Epidermal melanocyte (primary cell): ENCODE measurements at regions not wholly inside any gene's neighbourhood (a gene's known extent, or its start where the extent isn't known, plus 50 kb on each side); places are given as distances from the start of the nearest gene placed in this dataset.
A peak's percentile ranks its signal among the peaks of the same experiment; 100 is the strongest.

Experiments
- DNase-seq: peaks from one replicate; pipeline ENCODE4 v3.0.0; 2011; ENCODE audit warnings: low spot score; ENCODE audit not compliant: insufficient read length

DNA sequence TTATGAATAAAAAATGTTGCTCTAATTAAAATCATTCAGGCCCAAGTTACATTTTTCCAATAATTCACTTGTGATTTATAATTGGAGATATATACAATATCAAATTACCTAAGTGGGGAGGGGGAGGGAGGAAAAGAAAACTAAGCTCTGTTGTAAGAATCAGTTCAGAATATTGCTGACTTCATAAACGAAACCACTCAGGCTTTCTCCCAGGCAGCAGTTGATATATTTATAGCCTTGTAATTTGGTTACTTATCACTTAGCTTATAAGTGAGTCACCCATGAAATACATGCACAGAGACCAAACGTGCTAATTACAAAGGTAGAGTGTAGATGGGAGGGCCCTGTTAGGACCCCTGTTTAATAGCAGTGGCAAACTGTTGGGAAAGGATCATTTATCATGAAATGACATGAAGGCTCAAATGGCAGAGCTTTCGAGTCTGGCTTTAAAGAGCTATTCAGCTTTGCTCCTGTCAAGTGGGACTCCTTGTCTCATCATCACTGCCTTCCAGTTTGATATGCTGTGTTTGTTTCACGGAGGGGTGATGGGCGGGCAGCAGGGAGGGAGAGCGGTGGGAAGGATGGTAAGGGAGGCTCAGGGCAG is 105.6 kb upstream of the PGRMC2 start:
- no peak for DNase-seq

DNA sequence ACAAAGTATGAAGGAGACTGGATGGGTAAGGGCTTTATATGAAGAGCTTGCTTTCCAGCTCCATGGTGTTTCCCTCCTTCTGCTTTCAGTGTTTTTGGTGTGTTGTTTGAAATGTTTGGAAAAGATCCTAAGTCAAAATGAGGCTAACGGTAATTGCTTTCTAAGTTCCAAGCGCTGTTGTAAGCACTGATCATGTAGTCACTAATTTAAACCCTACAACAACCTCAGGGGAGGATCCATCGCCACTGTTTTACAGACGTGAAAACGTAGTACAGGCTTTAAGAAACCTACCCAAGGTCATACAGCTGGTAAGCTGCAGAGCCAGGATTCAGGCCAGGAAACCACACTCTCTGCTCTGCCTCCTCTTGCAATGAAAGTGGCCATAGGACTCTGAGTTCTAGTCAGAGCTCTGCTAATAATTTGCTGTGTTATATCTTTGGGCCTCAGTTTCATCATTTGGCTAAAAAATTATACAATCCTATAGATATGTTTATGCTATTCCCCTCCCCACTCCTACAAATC is 102.9 kb upstream of the PGRMC2 start:
- no peak for DNase-seq

DNA sequence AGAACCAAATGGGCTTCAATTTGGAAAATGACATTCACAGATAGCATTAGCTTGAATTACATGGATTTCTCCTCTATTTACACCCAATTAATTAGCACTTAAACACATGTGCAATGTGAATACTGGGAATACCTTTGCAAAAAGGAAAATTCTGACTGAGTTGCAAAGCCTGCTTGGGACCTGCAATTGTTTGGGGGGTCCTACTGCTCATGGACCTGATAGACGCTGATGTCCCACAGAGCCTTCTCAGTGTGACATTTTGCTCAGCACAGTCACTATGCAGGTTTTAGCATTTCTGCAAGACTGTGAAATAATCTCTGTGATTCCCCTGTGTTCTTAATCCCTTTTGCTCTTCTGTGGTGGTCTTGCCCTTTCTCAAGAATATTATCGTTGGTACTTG is 101.2 kb upstream of the PGRMC2 start:
- no peak for DNase-seq

DNA sequence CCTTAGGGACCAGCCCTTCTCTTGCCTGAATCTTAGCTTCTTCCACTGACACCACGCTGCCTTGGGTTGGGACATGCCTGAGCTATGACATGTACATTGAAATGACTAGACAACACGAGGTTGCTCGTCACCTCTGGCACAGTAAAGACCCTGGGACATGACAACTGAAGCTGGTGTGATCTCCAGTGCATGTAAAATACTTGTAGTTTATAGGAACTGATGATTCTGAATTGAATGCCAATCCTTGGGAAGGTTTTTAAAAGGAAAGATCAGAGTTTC is 100.7 kb upstream of the PGRMC2 start:
- DNase-seq, result no peak

DNA sequence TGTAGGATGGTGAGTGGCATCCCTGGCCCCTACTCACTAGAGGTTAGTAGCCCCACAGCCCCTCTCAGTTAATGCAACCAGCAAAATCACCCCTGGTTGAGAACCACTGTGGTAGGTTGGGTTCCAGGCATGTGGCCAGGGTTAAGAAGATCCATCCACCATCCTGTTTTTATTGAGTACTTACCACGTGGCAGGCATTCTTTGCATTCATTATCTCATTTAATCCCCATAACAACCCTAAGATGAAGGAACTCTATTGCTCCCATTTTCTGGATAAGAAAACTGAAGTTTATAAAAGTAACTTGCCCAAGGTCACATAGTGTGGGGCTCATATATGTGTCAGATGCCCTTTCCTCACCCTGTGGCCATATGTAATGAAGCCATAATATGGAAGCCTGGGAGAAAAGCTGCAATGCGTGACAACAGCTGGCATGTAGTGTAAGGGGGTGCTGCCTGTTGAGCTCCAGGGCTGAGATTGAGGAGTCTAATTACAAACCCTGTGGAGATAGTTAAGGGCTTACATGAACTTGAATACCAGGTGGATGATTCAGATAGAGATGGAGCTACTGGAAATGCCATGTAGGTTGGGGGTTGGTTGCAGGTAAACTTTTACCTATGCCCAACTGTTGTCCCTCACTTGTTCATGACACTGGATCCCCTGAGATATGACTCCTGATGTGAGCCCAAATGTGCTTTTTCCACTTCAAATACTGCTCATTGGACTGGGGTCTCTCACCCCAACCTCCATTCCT is 100.2 kb upstream of the PGRMC2 start:
- DNase-seq, result no peak

DNA sequence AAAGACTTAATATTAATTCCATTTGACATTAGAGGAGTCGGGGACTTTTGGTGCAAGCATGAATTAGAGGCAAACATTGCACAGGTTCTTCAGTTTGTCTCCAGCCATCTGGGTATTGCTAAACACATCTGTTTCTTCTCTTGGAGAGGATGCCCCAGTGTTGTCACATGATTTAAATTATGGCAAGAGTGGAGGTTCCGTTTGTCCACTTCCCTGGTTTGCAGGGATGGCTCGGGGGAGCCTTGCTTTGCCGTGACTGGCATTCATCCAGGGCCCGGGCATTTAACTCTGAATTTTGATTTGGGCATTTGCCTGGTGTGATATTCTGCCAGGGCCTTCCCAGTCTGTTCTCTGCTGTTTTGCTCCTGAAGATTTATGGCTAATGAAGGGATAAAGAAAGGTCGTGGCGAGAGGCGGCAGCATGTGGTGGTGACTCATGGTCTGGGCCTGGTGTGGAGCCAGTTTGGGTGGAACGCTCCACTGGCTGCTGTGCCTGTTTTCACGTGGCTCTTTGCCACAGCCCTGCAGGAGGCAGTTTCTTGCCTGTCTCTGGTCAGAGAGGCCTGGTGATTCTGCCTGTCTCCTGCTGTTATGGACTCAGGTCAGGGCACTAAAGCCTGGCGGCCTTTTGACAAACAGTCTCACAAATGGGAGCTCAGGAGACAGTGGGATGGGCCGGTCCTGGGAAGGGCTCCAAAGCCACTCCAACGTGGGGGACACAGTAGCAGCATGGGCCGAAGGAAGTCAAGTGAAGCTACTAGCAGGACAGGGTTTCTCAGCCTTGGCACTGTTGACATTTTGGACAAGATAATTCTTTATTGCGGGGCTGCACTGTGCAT is 99.4 kb upstream of the PGRMC2 start:
- peak; percentile 40 for DNase-seq

DNA sequence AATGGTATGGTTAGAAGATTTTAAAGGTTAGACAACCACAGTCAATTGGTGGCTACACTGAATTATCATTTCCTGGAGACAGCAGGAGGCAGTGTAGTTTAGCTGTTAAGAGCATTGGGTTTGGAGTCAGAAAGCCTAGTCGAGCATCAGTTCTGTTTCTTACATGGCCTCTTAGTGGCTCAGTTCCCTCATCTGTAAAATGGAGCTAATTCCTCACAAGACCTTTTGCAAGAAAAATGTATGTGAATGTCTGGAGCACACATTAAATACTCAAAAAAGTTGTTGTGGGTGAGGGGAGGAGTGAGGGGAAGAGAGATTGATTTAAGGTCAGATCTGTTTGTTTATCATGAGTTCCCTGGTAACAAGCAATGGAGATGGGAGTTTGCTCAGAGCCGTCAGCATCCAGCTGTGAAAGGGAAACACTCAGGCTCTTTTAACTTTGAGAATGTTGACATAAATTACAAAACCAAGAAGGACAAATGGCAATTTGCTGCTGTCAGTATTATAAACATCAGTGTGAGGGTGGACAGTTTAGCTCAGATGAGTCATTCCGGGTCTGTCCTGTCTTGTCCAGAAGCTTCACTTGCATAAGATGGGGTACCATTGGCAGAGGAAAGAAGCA is 98.2 kb upstream of the PGRMC2 start:
- DNase-seq, result no peak

DNA sequence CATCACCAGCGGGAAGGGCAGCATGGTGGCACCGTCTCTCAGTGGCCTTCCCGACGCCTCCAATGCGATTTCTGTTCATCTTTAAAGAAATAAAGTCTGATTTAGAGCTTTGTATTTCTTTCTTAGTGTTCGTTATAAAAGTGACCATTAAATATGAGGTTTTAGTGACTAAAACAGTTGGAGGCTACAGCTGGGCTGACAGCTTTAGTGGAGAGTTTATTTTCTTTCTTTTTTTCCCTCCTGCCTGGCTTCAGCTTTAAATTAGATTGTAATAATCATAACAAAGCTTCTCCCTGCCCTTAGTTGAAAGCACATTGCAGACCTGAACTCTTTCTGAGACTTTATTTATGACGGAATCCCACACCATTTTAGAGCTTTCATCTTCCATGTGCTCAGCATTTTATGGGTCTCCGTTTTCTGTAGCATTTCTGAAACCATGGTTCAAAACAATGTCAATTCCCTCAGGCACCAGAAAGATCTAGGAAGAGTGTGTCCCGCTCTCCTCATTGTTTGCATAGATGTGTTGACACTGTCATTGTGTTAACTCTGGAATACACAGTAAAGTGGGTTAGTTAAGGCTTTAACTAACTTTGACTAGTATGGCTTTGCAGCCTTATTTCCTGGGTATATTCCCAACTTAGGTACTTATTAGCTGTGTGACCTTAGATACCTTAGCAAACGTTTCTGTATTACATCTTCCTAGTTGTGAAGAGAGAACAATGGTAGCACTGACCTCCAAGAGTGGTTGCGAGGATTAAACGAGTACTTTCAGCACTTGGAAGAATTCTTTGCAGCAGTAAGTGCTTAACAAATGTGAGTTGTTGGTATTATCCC is 97.4 kb upstream of the PGRMC2 start:
- no peak for DNase-seq

DNA sequence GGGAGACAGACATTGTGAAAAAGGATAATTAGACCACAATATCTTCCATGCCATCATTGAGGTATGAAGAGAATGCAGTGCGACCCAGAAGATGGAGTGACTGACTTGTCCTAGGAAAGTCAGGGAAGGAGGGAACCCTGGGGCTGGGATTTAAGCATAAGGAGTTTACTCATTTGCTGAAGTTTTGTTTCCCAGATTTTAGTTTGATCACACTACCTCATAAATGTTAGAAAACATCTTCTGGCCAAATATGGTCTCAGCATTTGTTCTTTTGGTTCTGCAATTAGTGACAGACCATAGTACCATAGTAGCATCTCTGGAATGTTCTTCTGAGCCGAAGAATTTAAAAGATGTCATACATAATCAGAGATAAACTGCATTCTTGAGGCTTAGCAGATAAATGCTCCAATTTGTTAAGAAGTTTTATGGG is 96.5 kb upstream of the PGRMC2 start:
- no peak for DNase-seq

DNA sequence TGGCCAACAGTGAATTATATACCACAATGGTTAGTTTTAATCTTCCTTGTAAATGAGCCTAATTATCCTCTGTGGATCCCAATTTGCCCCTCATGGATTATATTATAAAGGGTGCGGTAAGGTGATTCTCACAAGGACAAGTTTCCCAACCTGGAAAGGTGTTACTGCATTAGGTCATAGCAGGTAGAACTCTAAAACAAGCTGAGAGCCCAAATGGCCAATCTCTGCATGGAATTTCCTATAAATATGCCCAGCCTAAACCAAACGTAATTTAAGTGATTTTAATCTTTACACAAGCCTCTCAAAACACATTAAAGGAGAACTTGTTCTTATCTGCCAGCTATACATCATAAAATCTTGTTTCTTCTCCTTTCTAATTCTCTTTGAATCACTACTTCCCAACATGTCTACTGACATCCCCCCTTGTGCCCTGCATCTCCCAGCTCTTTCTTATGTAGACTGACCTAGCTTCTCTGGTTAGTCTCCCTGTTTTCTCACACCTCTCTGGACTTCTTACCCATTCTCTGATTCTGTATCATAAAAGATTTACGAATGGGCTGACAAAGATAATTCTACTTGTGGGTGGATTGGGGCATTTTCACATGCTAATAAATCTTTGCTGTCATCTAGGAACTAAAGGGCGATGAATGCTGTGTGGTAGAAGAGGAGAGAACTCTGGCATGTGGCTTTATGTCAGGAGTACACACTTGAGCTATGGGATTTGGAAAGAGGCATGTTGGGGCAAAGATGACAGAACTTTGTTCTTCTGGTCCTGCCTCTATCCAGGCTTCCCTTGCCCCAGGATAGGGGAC is 94.3 kb upstream of the PGRMC2 start:
- DNase-seq, result no peak

DNA sequence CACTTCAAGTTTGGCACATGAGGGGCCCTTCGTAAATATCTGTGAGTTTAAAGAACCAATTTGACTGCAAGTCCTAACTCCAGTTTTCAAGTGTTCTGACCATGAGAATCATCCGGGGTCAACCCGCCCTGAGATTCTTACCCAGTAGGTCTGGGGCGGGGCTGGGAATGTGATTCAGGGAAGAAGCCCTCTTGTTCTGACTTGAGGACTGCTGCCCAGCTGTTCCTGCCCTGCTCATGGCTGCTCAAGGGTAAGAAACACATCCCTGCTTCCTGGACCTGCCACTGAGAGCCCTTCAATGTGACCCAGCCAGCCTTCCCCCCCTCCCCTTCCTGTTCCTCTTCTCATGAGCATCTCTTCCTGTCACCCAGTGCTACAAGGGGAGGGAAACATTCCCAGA is 92.7 kb upstream of the PGRMC2 start:
- no peak for DNase-seq

DNA sequence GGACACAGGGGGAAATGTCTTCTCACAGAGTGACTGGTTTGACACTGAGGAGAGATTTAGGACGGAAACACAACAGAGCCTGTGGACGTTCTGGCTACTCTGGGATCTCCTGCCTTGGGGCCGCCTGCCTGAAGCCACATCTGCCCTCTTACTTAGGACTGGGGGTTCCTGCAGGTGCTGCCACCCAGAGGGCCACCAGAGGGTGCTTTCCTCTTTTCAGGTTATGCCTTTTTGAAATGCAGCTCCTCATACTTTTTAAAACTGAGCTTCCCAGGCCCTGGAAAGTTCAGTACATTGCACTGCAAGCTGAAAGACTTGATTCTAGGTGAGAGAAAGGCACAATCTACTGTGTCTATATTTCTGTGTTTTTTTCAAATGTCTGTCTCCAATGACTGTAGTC is 92.2 kb upstream of the PGRMC2 start:
- no peak for DNase-seq

DNA sequence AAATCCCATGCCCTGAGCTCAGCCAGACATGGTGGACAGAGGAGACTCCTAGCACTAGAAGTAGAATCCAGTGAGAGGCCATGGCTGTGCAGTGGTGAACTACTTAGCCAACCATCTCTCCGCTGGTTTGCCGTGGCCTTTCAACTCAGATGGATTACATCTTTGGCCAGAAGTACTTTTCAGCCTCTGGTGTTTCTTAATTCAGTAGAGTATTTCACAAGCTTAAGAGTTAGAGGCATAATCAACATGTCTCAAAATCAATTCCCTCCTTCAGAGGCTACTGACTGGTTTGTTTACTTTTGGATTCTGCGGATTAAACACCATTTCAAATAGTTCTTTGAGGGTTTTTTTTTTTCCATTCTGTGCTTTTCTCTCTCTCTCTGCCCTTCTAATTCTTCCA is 91.1 kb upstream of the PGRMC2 start:
- DNase-seq, result no peak

DNA sequence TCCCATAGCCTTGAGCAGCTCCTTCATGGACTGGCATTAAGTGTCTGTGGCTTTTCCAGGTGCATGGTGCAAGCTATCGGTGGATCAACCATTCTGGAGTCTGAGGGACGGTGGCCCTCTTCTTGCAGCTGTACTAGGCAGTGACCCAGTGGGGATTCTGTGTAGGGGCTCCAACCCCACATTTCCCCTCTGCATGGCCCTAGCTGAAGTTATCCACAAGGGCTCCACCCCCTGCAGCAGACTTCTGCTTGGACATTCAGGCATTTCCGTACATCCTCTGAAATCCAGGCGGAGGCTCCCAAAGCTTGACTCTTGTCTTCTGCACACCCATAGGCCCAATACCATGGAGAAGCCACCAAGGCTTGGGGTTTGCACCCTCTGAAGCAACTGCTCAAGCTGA is 89.3 kb upstream of the PGRMC2 start:
- DNase-seq, result no peak

DNA sequence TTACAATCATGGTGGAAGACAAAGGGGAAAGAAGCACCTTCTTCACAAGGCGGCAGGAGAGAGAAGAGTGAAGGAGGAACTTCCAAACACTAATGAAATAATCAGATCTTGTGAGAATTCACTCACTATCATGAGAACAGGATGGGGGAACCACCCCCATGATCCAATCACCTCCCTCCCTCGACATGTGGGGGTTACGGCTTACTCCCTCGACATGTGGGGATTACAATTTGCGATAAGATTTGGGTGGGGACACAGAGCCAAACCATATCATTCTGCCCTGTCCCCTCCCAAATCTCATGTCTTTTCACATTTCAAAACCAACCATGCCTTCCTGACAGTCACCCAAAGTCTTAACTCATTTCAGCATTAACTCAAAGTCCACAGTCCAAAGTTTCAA is 88.7 kb upstream of the PGRMC2 start:
- no peak for DNase-seq

DNA sequence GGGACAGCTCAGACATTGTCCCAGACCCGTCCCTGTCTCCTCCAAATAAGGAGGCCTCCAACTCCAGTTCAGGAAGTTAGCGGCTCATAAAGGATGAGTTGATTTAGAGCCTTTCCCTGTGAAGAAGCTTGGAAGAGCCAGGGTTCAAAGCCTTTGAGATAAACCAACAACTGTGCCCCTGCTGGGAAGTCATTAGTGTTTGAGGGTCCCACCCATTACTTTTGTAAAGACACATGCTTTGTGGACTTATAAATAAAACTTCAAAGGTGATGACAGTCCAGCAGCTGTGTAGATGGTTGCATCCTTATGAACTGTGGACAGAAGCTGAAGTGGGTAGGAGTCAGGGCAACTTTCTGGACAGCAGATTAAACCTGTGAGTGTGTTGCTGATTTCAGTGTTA is 86.0 kb upstream of the PGRMC2 start:
- DNase-seq, result no peak

DNA sequence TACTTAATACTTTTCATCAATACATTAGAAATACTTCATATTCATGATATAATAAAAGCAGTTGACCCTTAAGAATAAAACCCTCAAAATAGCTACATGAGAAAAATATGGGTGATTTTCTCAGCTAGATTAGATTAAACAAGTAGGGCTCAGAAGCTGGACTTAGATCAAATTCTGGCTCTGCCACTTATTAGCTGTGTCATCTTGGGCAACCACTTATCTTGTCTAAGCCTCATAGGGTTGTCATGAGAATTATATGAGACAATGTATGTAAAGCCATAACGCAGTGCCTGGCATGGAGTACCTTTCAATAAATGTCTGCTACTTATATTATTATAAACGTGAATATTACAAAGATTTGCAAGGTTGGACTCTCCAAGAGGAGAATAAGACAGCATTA is 84.3 kb upstream of the PGRMC2 start:
- DNase-seq, result no peak

DNA sequence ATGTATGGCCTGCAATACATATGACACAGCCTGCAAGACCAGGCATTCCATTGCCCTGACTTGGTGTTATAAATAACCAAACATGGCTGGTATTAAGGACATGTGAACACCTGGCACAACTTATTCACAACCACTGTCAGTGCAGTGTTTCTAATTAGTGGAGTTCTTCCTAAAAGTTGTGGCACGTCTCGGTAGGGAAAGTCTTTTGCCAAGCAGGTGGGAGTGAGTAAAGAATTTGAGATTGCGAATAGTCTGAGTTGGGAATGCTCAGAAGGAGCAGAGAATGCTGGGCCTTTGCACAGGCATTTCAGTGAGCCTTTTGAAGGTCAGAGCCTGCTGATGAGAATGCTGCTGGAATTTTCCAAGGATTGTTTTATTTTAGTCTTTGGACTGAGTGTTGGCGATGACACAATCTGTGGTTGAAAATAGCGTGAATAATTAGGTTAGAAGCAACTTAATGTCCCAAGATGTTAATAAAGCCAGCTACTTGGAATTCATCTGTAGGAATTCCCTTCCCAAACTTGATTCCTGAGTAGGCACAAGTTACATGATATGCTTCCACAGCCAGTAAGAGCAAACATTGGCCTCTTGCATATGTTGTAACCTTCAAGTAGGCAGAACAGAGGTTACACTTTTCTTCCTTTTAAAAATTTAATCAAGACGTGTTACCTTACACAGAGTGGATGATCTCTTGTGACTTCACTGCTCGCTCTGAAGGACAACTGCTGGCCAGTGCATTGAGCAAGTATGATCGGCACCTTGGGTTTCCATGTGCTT is 83.6 kb upstream of the PGRMC2 start:
- DNase-seq, result no peak

DNA sequence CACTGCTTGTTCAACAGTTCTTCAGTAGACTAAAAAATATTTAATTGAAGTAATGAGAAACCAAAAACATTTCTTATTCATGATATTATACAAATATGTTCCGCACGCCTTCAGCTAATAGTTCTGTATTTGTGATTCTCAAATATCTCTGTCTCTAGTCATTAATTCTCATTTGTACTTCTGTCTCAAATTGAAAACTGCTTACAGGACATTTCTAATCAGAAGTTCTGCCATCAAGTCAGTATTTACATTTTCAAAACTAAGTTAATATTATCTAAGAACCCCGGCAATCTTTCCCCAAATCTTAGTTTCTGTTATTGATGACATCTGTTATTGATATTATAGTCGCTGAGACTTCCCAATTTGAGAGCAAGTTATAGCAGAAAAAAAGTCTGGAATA is 78.6 kb upstream of the PGRMC2 start:
- no peak for DNase-seq

DNA sequence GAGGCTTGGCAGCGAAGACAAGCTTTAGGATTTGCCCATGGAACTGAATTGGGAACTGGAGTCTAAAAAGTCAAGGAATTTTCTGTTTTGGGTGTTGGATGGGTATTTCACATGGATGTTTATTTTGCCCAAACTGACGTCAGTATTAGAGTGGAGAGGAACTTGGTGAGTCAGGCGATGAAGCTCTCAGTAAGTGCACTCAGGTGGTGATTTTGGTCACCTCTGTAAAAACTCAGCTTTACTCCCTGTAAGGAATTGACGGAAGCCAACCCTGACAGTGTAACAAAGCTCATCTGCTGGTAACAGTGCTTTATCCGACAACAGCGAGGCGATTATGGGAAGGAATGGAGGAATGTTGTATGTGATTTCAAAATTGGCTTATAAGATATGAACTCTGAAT is 77.0 kb upstream of the PGRMC2 start:
- no peak for DNase-seq
